GM06990 (cell line): ENCODE measurements at regions not wholly inside any gene's neighbourhood (a gene's known extent, or its start where the extent isn't known, plus 50 kb on each side); places are given as distances from the start of the nearest gene placed in this dataset.

ENCODE experiments used
- DNase-seq: peaks from one replicate; pipeline ENCODE4 v3.0.0-alpha.2; 2011; ENCODE audit not compliant: insufficient read length; ENCODE audit errors: extremely low read depth
- H3K27me3 ChIP-seq: replicated peaks from 2 replicates; pipeline ENCODE4 v1.6.0; 2011; ENCODE audit warnings: low read length; ENCODE audit not compliant: control insufficient read depth, insufficient read depth
- H3K36me3 ChIP-seq: 2 replicates; pipeline ENCODE4 v1.5.1; 2011; ENCODE audit warnings: low read length; ENCODE audit not compliant: control insufficient read depth, insufficient read depth
- H3K4me3 ChIP-seq: replicated peaks from 2 replicates; pipeline ENCODE4 v1.5.1; 2011; ENCODE audit warnings: low read depth, mild to moderate bottlenecking, control low read depth, low read length
- TF ChIP-seq, protein P1 (sequence below): IDR thresholded peaks from 2 replicates; pipeline ENCODE4 v1.5.1; 2011; ENCODE audit warnings: low read length, control low read depth, mild to moderate bottlenecking, inconsistent platforms; ENCODE audit not compliant: insufficient read depth, poor library complexity, severe bottlenecking

DNA sequence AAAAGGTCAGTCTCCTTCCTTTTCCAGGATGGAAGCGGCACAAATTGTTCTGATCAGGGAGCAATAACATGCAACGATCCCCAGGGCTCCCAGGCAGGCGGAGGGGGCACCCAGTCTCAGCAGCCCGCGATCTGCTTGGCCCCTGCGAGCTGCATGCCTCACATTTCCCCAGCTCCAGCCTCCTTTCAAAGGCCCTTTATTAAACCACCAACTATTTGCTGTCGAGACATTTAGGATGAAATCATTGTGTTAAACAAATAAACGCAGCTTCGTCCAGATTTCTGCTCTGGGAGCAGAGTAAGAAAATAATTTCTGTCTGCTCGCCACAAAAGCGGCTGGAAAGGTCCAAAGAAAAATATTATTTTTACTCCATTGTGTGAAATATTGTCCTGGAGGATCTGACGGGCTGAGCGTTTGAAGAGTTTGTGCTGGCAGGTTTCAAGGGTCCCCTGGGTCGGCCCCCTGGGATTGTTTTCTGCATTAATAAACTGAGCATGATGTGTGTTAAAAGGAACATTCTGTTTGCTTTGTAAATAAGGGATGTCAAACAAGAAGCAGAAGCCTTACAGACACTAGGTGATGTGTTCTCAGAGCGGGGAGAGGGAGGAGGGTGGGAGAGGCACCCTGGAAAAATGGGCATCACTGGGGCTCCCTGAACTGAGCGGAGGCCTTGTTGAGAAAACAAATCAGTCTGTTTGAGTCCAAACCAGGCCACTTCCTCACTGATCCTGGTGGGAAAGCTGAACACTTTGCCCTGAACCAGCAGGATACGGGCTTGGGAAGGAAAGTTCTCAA lies 110.1 kb downstream of the FOXD1 start:
- DNase-seq, result no peak
- Histone ChIP-seq H3K4me3 (no peak overlapping the region), H3K27me3 (peaks cover 2% of the 10 kb centered on the region), H3K36me3 (no peaks in the 10 kb centered on the region)
- TF ChIP-seq, protein P1, sequence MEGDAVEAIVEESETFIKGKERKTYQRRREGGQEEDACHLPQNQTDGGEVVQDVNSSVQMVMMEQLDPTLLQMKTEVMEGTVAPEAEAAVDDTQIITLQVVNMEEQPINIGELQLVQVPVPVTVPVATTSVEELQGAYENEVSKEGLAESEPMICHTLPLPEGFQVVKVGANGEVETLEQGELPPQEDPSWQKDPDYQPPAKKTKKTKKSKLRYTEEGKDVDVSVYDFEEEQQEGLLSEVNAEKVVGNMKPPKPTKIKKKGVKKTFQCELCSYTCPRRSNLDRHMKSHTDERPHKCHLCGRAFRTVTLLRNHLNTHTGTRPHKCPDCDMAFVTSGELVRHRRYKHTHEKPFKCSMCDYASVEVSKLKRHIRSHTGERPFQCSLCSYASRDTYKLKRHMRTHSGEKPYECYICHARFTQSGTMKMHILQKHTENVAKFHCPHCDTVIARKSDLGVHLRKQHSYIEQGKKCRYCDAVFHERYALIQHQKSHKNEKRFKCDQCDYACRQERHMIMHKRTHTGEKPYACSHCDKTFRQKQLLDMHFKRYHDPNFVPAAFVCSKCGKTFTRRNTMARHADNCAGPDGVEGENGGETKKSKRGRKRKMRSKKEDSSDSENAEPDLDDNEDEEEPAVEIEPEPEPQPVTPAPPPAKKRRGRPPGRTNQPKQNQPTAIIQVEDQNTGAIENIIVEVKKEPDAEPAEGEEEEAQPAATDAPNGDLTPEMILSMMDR, result no peak

GRCh38 chr5:73337586-73338255 lies 110.9 kb downstream of the FOXD1 start:
- peaks cover 2% of the 10 kb centered on the region for H3K27me3 ChIP-seq

GRCh38 chr5:73336366-73336765 lies 112.2 kb downstream of the FOXD1 start:
- TF ChIP-seq, protein P1, result no peak
- DNase-seq, result no peak
- Histone ChIP-seq H3K4me3 (no peak overlapping the region), H3K27me3 (peaks cover 2% of the 10 kb centered on the region), H3K36me3 (no peaks in the 10 kb centered on the region)

More at GRCh38 chr5:73337586-73338255, 110.9 kb downstream of the FOXD1 start:
- no peak for DNase-seq
- no peak overlapping the region for H3K4me3 ChIP-seq
- TF ChIP-seq, protein P1, result no peak
- H3K36me3 ChIP-seq, result no peaks in the 10 kb centered on the region

- TF ChIP-seq, protein P1, result no peak
- H3K36me3 ChIP-seq, result no peaks in the 10 kb centered on the region
- DNase-seq, result no peak
- H3K4me3 ChIP-seq, result no peak overlapping the region
- no peaks in the 10 kb centered on the region for H3K27me3 ChIP-seq
These were observed 114.5 kb downstream of the FOXD1 start for GRCh38 chr5:73333944-73334703.

GRCh38 chr5:73330613-73331012 lies 118.0 kb downstream of the FOXD1 start:
- TF ChIP-seq, protein P1, result no peak
- DNase-seq, result no peak
- H3K4me3 ChIP-seq, result no peak overlapping the region
- no peaks in the 10 kb centered on the region for H3K27me3 ChIP-seq
- no peaks in the 10 kb centered on the region for H3K36me3 ChIP-seq
